Fibroblast of lung (primary cell): ENCODE measurements at regions not wholly inside any gene's neighbourhood (a gene's known extent, or its start where the extent isn't known, plus 50 kb on each side); places are given as distances from the start of the nearest gene placed in this dataset.

Source experiments
- DNase-seq, 2 donors: peaks; one replicate each; pipeline versions ENCODE4 v3.0.0 to v3.0.0-alpha.2; 2010; ENCODE audit warnings: low read depth in 2 of 2
- H2AFZ ChIP-seq: 2 replicates; pipeline ENCODE4 v1.5.1; 2012; ENCODE audit warnings: low read length, control low read depth, inconsistent platforms
- H3K27ac ChIP-seq: 2 replicates; pipeline ENCODE4 v1.5.1; 2011; ENCODE audit warnings: low read length, control low read depth; ENCODE audit not compliant: insufficient read depth
- H3K27me3 ChIP-seq: 2 replicates; pipeline ENCODE4 v1.5.1; 2011; ENCODE audit warnings: mild to moderate bottlenecking, low read length; ENCODE audit not compliant: control insufficient read depth, insufficient read depth
- H3K36me3 ChIP-seq: 2 replicates; pipeline ENCODE4 v1.5.1; 2011; ENCODE audit warnings: low read length; ENCODE audit not compliant: control insufficient read depth, insufficient read depth
- H3K4me1 ChIP-seq: 2 replicates; pipeline ENCODE4 v1.5.1; 2011; ENCODE audit warnings: low read length; ENCODE audit not compliant: control insufficient read depth, insufficient read depth; ENCODE audit errors: extremely low read depth
- H3K4me2 ChIP-seq: 2 replicates; pipeline ENCODE4 v1.5.1; 2011; ENCODE audit warnings: low read length, control low read depth; ENCODE audit not compliant: insufficient read depth; ENCODE audit errors: extremely low read depth
- H3K4me3 ChIP-seq, 4 experiments: fragments of 200-600 bp in 1 of 4; sonication (generic) in 1 of 4; replicated peaks in 1 of 4; 2 replicates each; pipeline ENCODE4 v1.5.1; 2011 to 2016; ENCODE audit warnings: low read length in 4 of 4, low read depth in 3 of 4, mild to moderate bottlenecking in 3 of 4, control low read depth in 2 of 4, inconsistent platforms in 1 of 4, mixed read lengths in 1 of 4; ENCODE audit not compliant: insufficient read depth in 1 of 4; ENCODE audit errors: control extremely low read depth in 1 of 4
- H3K79me2 ChIP-seq: 2 replicates; pipeline ENCODE4 v1.5.1; 2012; ENCODE audit warnings: mild to moderate bottlenecking, low read length, inconsistent platforms; ENCODE audit not compliant: control insufficient read depth, insufficient read depth
- H3K9ac ChIP-seq: 2 replicates; pipeline ENCODE4 v1.5.1; 2011; ENCODE audit warnings: mild to moderate bottlenecking, low read length, control low read depth; ENCODE audit not compliant: insufficient read depth
- H3K9me3 ChIP-seq: 2 replicates; pipeline ENCODE4 v1.5.1; 2012; ENCODE audit warnings: low read depth, low read length; ENCODE audit not compliant: control insufficient read depth, insufficient read depth
- H4K20me1 ChIP-seq: 2 replicates; pipeline ENCODE4 v1.5.1; 2011; ENCODE audit warnings: low read length; ENCODE audit not compliant: control insufficient read depth, insufficient read depth; ENCODE audit errors: extremely low read depth
- CTCF ChIP-seq, 2 donors: IDR thresholded peaks in 1 of 2; conservative IDR thresholded peaks in 1 of 2; 1 replicate in 1 of 2; 2 replicates in 1 of 2; pipeline ENCODE4 v1.5.1; 2011 to 2012; ENCODE audit warnings: low read length in 2 of 2, control low read depth in 1 of 2, inconsistent platforms in 1 of 2, low read depth in 1 of 2, mild to moderate bottlenecking in 1 of 2
- EZH2 ChIP-seq: IDR thresholded peaks from 2 replicates; pipeline ENCODE4 v1.5.1; 2012; ENCODE audit warnings: low read length, control low read depth, mild to moderate bottlenecking; ENCODE audit errors: missing control alignments

- no peaks in the 10 kb centered on the region for H3K79me2 ChIP-seq
- no peak overlapping the region for H2AFZ ChIP-seq
- peak in 1 of 2 donors; percentile 14 for DNase-seq
- no peaks in the 10 kb centered on the region for H3K27me3 ChIP-seq
- no peaks in the 10 kb centered on the region for H3K36me3 ChIP-seq
- no peaks in the 10 kb centered on the region for H3K4me1 ChIP-seq
- no peaks in the 10 kb centered on the region for H3K9me3 ChIP-seq
- H3K9ac ChIP-seq, result no peak overlapping the region
- no peak overlapping the region for H3K4me2 ChIP-seq
- no peak overlapping the region for H3K27ac ChIP-seq
- H3K4me3 ChIP-seq, result no peak overlapping the region
- H4K20me1 ChIP-seq, result no peaks in the 10 kb centered on the region
- no peak for TF ChIP-seq EZH2
- TF ChIP-seq CTCF (conservative IDR thresholded peaks at IDR 0.05 in 1 of 2, IDR thresholded peaks at IDR 0.05 in 1 of 2; ENCODE audit: low read depth in 1 of 2, low read length in 2 of 2), result no peak
Measured at GRCh38 chr3:104939196-104939595, 427.5 kb upstream of the ALCAM start.

- Histone ChIP-seq H3K9ac (no peak overlapping the region), H3K4me1 (no peaks in the 10 kb centered on the region), H3K4me3 (no peak overlapping the region), H3K4me2 (no peak overlapping the region), H3K27me3 (no peaks in the 10 kb centered on the region), H3K79me2 (no peaks in the 10 kb centered on the region), H4K20me1 (no peaks in the 10 kb centered on the region), H3K36me3 (no peaks in the 10 kb centered on the region), H3K27ac (no peak overlapping the region), H3K9me3 (no peaks in the 10 kb centered on the region), H2AFZ (no peak overlapping the region)
- no peak for TF ChIP-seq EZH2
- peak in 1 of 2 donors; percentile 36 for DNase-seq
Measured at GRCh38 chr3:104941785-104942184, 424.9 kb upstream of the ALCAM start.

- no peaks in the 10 kb centered on the region for H3K27me3 ChIP-seq
- TF ChIP-seq CTCF (conservative IDR thresholded peaks at IDR 0.05 in 1 of 2, IDR thresholded peaks at IDR 0.05 in 1 of 2; ENCODE audit: low read depth in 1 of 2, low read length in 2 of 2) (no peak), EZH2 (no peak)
- no peaks in the 10 kb centered on the region for H3K4me1 ChIP-seq
- no peaks in the 10 kb centered on the region for H3K9me3 ChIP-seq
- no peak overlapping the region for H3K9ac ChIP-seq
- no peaks in the 10 kb centered on the region for H4K20me1 ChIP-seq
- H3K4me3 ChIP-seq, result no peak overlapping the region
- no peak overlapping the region for H3K4me2 ChIP-seq
- H3K79me2 ChIP-seq, result no peaks in the 10 kb centered on the region
- H3K27ac ChIP-seq, result no peak overlapping the region
- H3K36me3 ChIP-seq, result no peaks in the 10 kb centered on the region
- H2AFZ ChIP-seq, result no peak overlapping the region
- DNase-seq, result no peak
Measured at GRCh38 chr3:104943974-104944373, 422.7 kb upstream of the ALCAM start.
